H1 (cell line): ENCODE measurements at regions not wholly inside any gene's neighbourhood (a gene's known extent, or its start where the extent isn't known, plus 50 kb on each side); places are given as distances from the start of the nearest gene placed in this dataset.

Source experiments
- CTCF ChIA-PET: fragments of 300-600 bp; sonication (Branson Sonifier 250); formaldehyde crosslinking; loops from one replicate; lab custom pipeline; 2021; ENCODE audit not compliant: partially characterized antibody; lab: Charles Lee
- POLR2A ChIA-PET: fragments of 300-600 bp; sonication (Branson Sonifier 250); formaldehyde crosslinking; loops from one replicate; lab custom pipeline; 2021; ENCODE audit warnings: inconsistent platforms; ENCODE audit not compliant: partially characterized antibody; lab: Charles Lee
- DNase-seq, 2 experiments: peaks; one replicate each; pipeline versions ENCODE4 v3.0.0 to v3.0.0-alpha.2; 2010 to 2022; ENCODE audit warnings: low spot score in 2 of 2, low read depth in 1 of 2, mixed read lengths in 1 of 2
- FAIRE-seq: peaks from 2 replicates; lab custom pipeline; 2011; peaks lifted over from hg19 to GRCh38; lab: Jason Lieb, UNC
- H2AFZ ChIP-seq: 2 replicates; pipeline ENCODE4 v1.8.1; 2012; ENCODE audit warnings: low read length, inconsistent platforms
- H2AK5ac ChIP-seq: 2 replicates; pipeline ENCODE4 v1.6.1; 2013; ENCODE audit warnings: low read depth, low read length
- H2BK120ac ChIP-seq: replicated peaks from 2 replicates; pipeline ENCODE3; 2013; ENCODE audit warnings: low read depth, low read length, inconsistent platforms
- H2BK12ac ChIP-seq: 2 replicates; pipeline ENCODE4 v1.6.1; 2013; ENCODE audit warnings: low read depth, low read length
- H2BK15ac ChIP-seq: 2 replicates; pipeline ENCODE4 v1.6.1; 2013; ENCODE audit warnings: low read length
- H2BK20ac ChIP-seq: 2 replicates; pipeline ENCODE4 v1.6.1; 2013; ENCODE audit warnings: low read length
- H2BK5ac ChIP-seq: 2 replicates; pipeline ENCODE4 v1.6.1; 2013; ENCODE audit warnings: low read depth, low read length
- H3K14ac ChIP-seq: 2 replicates; pipeline ENCODE4 v1.6.1; 2013; ENCODE audit warnings: inconsistent platforms; ENCODE audit not compliant: insufficient read length
- H3K18ac ChIP-seq: 2 replicates; pipeline ENCODE4 v1.6.1; 2013; ENCODE audit warnings: low read length; ENCODE audit errors: extremely low read depth
- H3K23ac ChIP-seq: 2 replicates; pipeline ENCODE4 v1.6.1; 2013; ENCODE audit warnings: inconsistent platforms; ENCODE audit not compliant: insufficient read length
- H3K23me2 ChIP-seq: 2 replicates; pipeline ENCODE4 v1.6.1; 2013; ENCODE audit warnings: low read depth, low read length
- H3K27ac ChIP-seq: 2 replicates; pipeline ENCODE4 v1.6.1; 2011; ENCODE audit warnings: low read depth, low read length, inconsistent platforms
- H3K27me3 ChIP-seq, 4 experiments: replicated peaks in 1 of 4; 1 replicate in 1 of 4; 2 replicates in 3 of 4; pipeline versions ENCODE4 v1.6.1 to v1.8.1; 2011 to 2013; ENCODE audit warnings: low read length in 3 of 4, mild to moderate bottlenecking in 3 of 4, inconsistent platforms in 2 of 4, mixed read lengths in 2 of 4, moderate library complexity in 1 of 4; ENCODE audit not compliant: control insufficient read depth in 3 of 4, insufficient read depth in 3 of 4; ENCODE audit errors: extremely low read depth in 1 of 4
- H3K36me3 ChIP-seq, 4 experiments: 2 replicates each; pipeline versions ENCODE4 v1.6.1 to v1.8.1; 2011 to 2013; ENCODE audit warnings: mild to moderate bottlenecking in 4 of 4, low read length in 3 of 4, moderate library complexity in 2 of 4, control low read depth in 1 of 4, inconsistent platforms in 1 of 4; ENCODE audit not compliant: insufficient read depth in 4 of 4, control insufficient read depth in 2 of 4
- H3K4ac ChIP-seq: replicated peaks from 2 replicates; pipeline ENCODE3; 2013; ENCODE audit warnings: low read length, low read depth, mixed read lengths, inconsistent platforms; ENCODE audit not compliant: insufficient read length
- H3K4me1 ChIP-seq, 4 experiments: replicated peaks in 1 of 4; 1 replicate in 1 of 4; 2 replicates in 3 of 4; pipeline versions ENCODE4 v1.6.1 to v1.8.1; 2011 to 2013; ENCODE audit warnings: low read length in 3 of 4, inconsistent platforms in 2 of 4, mixed read lengths in 1 of 4; ENCODE audit not compliant: insufficient read depth in 4 of 4, control insufficient read depth in 3 of 4
- H3K4me2 ChIP-seq, 2 experiments: 2 replicates each; pipeline versions ENCODE4 v1.6.1 to v1.8.1; 2011 to 2013; ENCODE audit warnings: low read depth in 2 of 2, low read length in 2 of 2, control low read depth in 1 of 2, inconsistent platforms in 1 of 2, mild to moderate bottlenecking in 1 of 2; ENCODE audit not compliant: insufficient read depth in 1 of 2
- H3K4me3 ChIP-seq, 4 experiments: fragments of 200-600, 300-600 bp in 1 of 4; sonication (generic), shearing (Covaris generic), sonication (Bioruptor Twin) in 1 of 4; 2 replicates each; pipeline versions ENCODE4 v1.5.1 to v1.8.1; 2011 to 2016; ENCODE audit warnings: low read length in 4 of 4, low read depth in 3 of 4, control low read depth in 2 of 4, inconsistent platforms in 2 of 4, mild to moderate bottlenecking in 2 of 4, mixed read lengths in 1 of 4, moderate library complexity in 1 of 4; ENCODE audit not compliant: insufficient read depth in 2 of 4; ENCODE audit errors: extremely low read depth in 1 of 4
- H3K56ac ChIP-seq: replicated peaks from 2 replicates; pipeline ENCODE3; 2013; ENCODE audit warnings: low read depth, mild to moderate bottlenecking, mixed read lengths, low read length, inconsistent platforms; ENCODE audit not compliant: insufficient read length
- H3K79me1 ChIP-seq: 2 replicates; pipeline ENCODE4 v1.6.1; 2013; ENCODE audit warnings: low read depth, low read length, control low read depth
- H3K79me2 ChIP-seq, 2 experiments: 2 replicates each; pipeline versions ENCODE4 v1.6.1 to v1.8.1; 2012 to 2013; ENCODE audit warnings: low read length in 2 of 2, mild to moderate bottlenecking in 2 of 2, inconsistent platforms in 1 of 2; ENCODE audit not compliant: insufficient read depth in 2 of 2, control insufficient read depth in 1 of 2
- H3K9ac ChIP-seq, 4 experiments: replicated peaks in 1 of 4; 1 replicate in 1 of 4; 2 replicates in 3 of 4; pipeline versions ENCODE4 v1.6.1 to v1.8.1; 2011 to 2013; ENCODE audit warnings: low read depth in 3 of 4, low read length in 3 of 4, control low read depth in 2 of 4, mild to moderate bottlenecking in 2 of 4, moderate library complexity in 2 of 4, inconsistent platforms in 1 of 4; ENCODE audit errors: extremely low read depth in 1 of 4
- H3K9me3 ChIP-seq, 2 experiments: 2 replicates each; pipeline versions ENCODE4 v1.6.1 to v1.8.1; 2012 to 2013; ENCODE audit warnings: mild to moderate bottlenecking in 2 of 2, moderate library complexity in 2 of 2, control low read depth in 1 of 2, inconsistent platforms in 1 of 2, low read depth in 1 of 2, low read length in 1 of 2, mixed read lengths in 1 of 2; ENCODE audit not compliant: insufficient read depth in 2 of 2
- H4K20me1 ChIP-seq, 2 experiments: replicated peaks in 1 of 2; 2 replicates each; pipeline versions ENCODE3 to v1.8.1; 2011 to 2013; ENCODE audit warnings: inconsistent platforms in 2 of 2, low read length in 2 of 2, mild to moderate bottlenecking in 1 of 2; ENCODE audit not compliant: insufficient read depth in 2 of 2, control insufficient read depth in 1 of 2
- H4K5ac ChIP-seq: 2 replicates; pipeline ENCODE4 v1.6.1; 2013; ENCODE audit warnings: low read length, low read depth, mixed read lengths, inconsistent platforms; ENCODE audit not compliant: insufficient read length
- H4K8ac ChIP-seq: 2 replicates; pipeline ENCODE4 v1.8.0; 2013; ENCODE audit warnings: mild to moderate bottlenecking, moderate library complexity, low read length, inconsistent platforms; ENCODE audit not compliant: insufficient read depth; ENCODE audit errors: extremely low read depth
- H4K91ac ChIP-seq: replicated peaks from 2 replicates; pipeline ENCODE3; 2013; ENCODE audit warnings: low read length, mixed read lengths, inconsistent platforms; ENCODE audit not compliant: insufficient read length
- ASH2L ChIP-seq: fragments of 200-600, 300-600 bp; sonication (generic); IDR thresholded peaks from one replicate; pipeline ENCODE4 v1.7.1; 2017; ENCODE audit warnings: low read length
- BCL11A ChIP-seq, 2 experiments: IDR thresholded peaks; one replicate each; pipeline ENCODE4 v1.6.1; 2011; ENCODE audit warnings: low read depth in 2 of 2, low read length in 2 of 2, mild to moderate bottlenecking in 2 of 2
- EP300 ChIP-seq, 2 experiments: IDR thresholded peaks; 1 replicate in 1 of 2; 2 replicates in 1 of 2; pipeline ENCODE4 v1.6.1; 2011 to 2012; ENCODE audit warnings: low read depth in 2 of 2, low read length in 2 of 2, mild to moderate bottlenecking in 2 of 2, borderline replicate concordance in 1 of 2, inconsistent platforms in 1 of 2, moderate library complexity in 1 of 2
- KDM1A ChIP-seq: fragments of 200-600, 300-600 bp; sonication (generic); IDR thresholded peaks from 2 replicates; pipeline ENCODE4 v1.7.1; 2016; ENCODE audit warnings: mild to moderate bottlenecking, low read length, borderline replicate concordance
- PHF8 ChIP-seq: fragments of 200-600 bp; sonication (generic); conservative IDR thresholded peaks from 2 replicates; pipeline ENCODE4 v1.7.1; 2012; ENCODE audit warnings: low read depth, mild to moderate bottlenecking, inconsistent platforms, low read length, moderate library complexity
- RAD21 ChIP-seq, 2 experiments: IDR thresholded peaks in 1 of 2; conservative IDR thresholded peaks in 1 of 2; 2 replicates each; pipeline ENCODE4 v1.6.1; 2011; ENCODE audit warnings: low read depth in 2 of 2, low read length in 2 of 2, improper control_type of control experiment in 1 of 2, inconsistent platforms in 1 of 2, mild to moderate bottlenecking in 1 of 2, moderate library complexity in 1 of 2
- SIX5 ChIP-seq: IDR thresholded peaks from 2 replicates; pipeline ENCODE4 v1.6.1; 2011; ENCODE audit warnings: mild to moderate bottlenecking, low read depth, low read length
- SP2 ChIP-seq: IDR thresholded peaks from 2 replicates; pipeline ENCODE4 v1.6.1; 2012; ENCODE audit warnings: mild to moderate bottlenecking, low read length, inconsistent platforms
- TAF1 ChIP-seq: IDR thresholded peaks from 2 replicates; pipeline ENCODE4 v1.6.1; 2011; ENCODE audit warnings: mild to moderate bottlenecking, low read depth, low read length
- TEAD4 ChIP-seq: IDR thresholded peaks from 2 replicates; pipeline ENCODE4 v1.6.1; 2012; ENCODE audit warnings: low read depth, low read length, inconsistent platforms, mixed read lengths
- WGBS, 2 experiments: shearing (Covaris generic) in 1 of 2; methylation state at CpG; one replicate each; pipeline versions ENCODE4 v1.1.6 to v1.1.7; 2013 to 2015; ENCODE audit warnings: low lambda C conversion rate in 2 of 2, mixed read lengths in 2 of 2, inconsistent platforms in 1 of 2, low coverage in 1 of 2, missing lambda C conversion rate in 1 of 2; ENCODE audit not compliant: insufficient replicate concordance in 2 of 2, insufficient coverage in 1 of 2, insufficient read length in 1 of 2; ENCODE audit errors: extremely low coverage in 1 of 2, missing lambda C conversion rate in 1 of 2; 5-methylcytosine and 5-hydroxymethylcytosine counted together
- TF ChIP-seq, protein P1 (sequence below), 3 experiments: IDR thresholded peaks; 1 replicate in 2 of 3; 2 replicates in 1 of 3; pipeline versions ENCODE4 v1.5.1 to v1.6.1; 2011; ENCODE audit warnings: low read length in 3 of 3, mild to moderate bottlenecking in 3 of 3, inconsistent platforms in 2 of 3, low read depth in 1 of 3, moderate library complexity in 1 of 3; ENCODE audit not compliant: insufficient read depth in 1 of 3; ENCODE audit errors: control extremely low read depth in 1 of 3

GRCh38 chr3:132180337-132180791, 136.8 kb upstream of the ACP3 start:
- 44% methylated on average over 3 of the region's 3 CpGs; no CpG with 5 or more reads in 1 of the 2 experiments for WGBS, 2 experiments
- Histone ChIP-seq H3K56ac (no peak overlapping the region), H3K79me1 (no peaks in the 10 kb centered on the region), H2AK5ac (peak overlapping the region; percentile 58), H4K91ac (no peak overlapping the region), H2BK12ac (no peak overlapping the region), H2BK5ac (no peak overlapping the region), H4K5ac (no peak overlapping the region), H3K4ac (peak overlapping the region; percentile 47), H3K36me3 (no peaks in the 10 kb centered on the region), H3K9ac (no peak overlapping the region), H2BK120ac (no peak overlapping the region), H3K4me3 (no peak overlapping the region), H3K27ac (no peak overlapping the region), H3K14ac (no peak overlapping the region), H2AFZ (no peak overlapping the region), H3K4me2 (peak overlapping the region in 1 of 2 experiments; percentile 25; a peak in 2 of 4 replicates), H3K23ac (no peak overlapping the region), H3K79me2 (no peaks in the 10 kb centered on the region), H2BK15ac (peak overlapping the region; percentile 14; the same call in 1 of the 2 replicates), H3K9me3 (no peaks in the 10 kb centered on the region), H2BK20ac (no peak overlapping the region), H4K20me1 (no peaks in the 10 kb centered on the region), H3K23me2 (no peaks in the 10 kb centered on the region), H3K27me3 (no peaks in the 10 kb centered on the region; a peak in 1 of 7 replicates), H3K18ac (no peak overlapping the region), H3K4me1 (peaks cover 0 to 3% (median 2%) of the 10 kb centered on the region in 4 experiments; a peak in 2 of 7 replicates), H4K8ac (no peak overlapping the region)
- FAIRE-seq = peak; percentile 98
- POLR2A ChIA-PET = no interaction called here
- DNase-seq = peak; percentile 5 to 47
- TF ChIP-seq, protein P1, sequence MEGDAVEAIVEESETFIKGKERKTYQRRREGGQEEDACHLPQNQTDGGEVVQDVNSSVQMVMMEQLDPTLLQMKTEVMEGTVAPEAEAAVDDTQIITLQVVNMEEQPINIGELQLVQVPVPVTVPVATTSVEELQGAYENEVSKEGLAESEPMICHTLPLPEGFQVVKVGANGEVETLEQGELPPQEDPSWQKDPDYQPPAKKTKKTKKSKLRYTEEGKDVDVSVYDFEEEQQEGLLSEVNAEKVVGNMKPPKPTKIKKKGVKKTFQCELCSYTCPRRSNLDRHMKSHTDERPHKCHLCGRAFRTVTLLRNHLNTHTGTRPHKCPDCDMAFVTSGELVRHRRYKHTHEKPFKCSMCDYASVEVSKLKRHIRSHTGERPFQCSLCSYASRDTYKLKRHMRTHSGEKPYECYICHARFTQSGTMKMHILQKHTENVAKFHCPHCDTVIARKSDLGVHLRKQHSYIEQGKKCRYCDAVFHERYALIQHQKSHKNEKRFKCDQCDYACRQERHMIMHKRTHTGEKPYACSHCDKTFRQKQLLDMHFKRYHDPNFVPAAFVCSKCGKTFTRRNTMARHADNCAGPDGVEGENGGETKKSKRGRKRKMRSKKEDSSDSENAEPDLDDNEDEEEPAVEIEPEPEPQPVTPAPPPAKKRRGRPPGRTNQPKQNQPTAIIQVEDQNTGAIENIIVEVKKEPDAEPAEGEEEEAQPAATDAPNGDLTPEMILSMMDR (IDR thresholded peaks at IDR 0.05; ENCODE audit: control extremely low read depth in 1 of 3, insufficient read depth in 1 of 3, low read depth in 1 of 3, low read length in 3 of 3) = peak in 2 of 3 experiments; percentile 61 to 69; a peak in 3 of 4 replicates
- no peak for TF ChIP-seq KDM1A
- TF ChIP-seq TEAD4 = peak; percentile 28; the same call in 1 of the 2 replicates
- TF ChIP-seq EP300 (IDR thresholded peaks at IDR 0.05; ENCODE audit: borderline replicate concordance in 1 of 2, low read depth in 2 of 2, low read length in 2 of 2) = no peak
- TF ChIP-seq PHF8 = no peak
- TF ChIP-seq ASH2L = no peak
- no peak for TF ChIP-seq TAF1
- no peak for TF ChIP-seq BCL11A (IDR thresholded peaks at IDR 0.05; ENCODE audit: low read depth in 2 of 2, low read length in 2 of 2)
- TF ChIP-seq SP2 = no peak
- TF ChIP-seq RAD21 (IDR thresholded peaks at IDR 0.05 in 1 of 2, conservative IDR thresholded peaks at IDR 0.05 in 1 of 2; ENCODE audit: low read depth in 2 of 2, low read length in 2 of 2) = peak; percentile 85 to 91
- no peak for TF ChIP-seq SIX5
- CTCF ChIA-PET = interaction anchor here (0.7 to 6.1 kb wide), 13 partner anchors 11 to 630 kb away, joined by 3 to 72 read pairs (median 4); partner anchors contain the start of gene CPNE4
